ENCODE measurements at regions not wholly inside any gene's neighbourhood (a gene's known extent, or its start where the extent isn't known, plus 50 kb on each side); places are given as distances from the start of the nearest gene placed in this dataset.

DNA sequence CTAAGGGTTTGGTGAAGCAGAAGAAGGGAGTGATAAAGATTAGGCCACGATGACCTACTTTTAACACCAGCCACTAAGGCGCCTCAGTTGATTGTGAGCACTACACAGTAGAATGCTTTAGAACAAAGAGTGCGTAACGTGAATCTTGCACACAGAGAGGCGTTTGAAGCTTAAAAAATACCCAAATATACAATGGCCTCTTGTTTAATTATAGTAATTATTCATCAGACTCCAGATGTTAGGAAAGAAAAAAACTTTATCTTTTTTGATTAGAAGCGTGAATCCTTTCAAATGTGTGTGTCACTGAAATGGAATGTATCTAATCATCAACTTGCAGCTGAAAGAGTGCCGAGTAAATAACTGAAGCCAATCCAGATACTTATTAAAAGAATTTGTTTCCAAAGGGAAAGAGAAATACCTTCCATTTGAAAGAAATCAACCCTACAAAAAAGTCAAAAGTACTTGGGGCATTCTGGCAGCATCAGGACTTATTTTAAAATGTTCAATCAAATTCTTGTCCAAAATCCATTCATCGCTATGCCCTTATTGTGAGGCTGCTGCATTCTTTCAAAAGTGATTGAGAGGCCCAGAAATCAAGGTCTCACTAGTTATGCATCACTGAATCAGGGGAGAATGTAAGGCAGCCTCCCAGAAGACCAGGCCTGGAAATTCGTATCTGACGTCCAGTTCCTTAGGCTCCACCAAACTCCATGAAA is 337.5 kb downstream of the ZNF608 start:
- no peak for TF ChIP-seq JUND (IDR thresholded peaks at IDR 0.05; ENCODE audit: low read depth)
- in situ Hi-C loops (cut with HindIII; ENCODE audit: low pct_unique_long_range_greater_than_20kb, low sequenced_read_pairs), result no loop called here
- DNase-seq (ENCODE audit: low read depth in 1 of 2, low spot score in 1 of 2), result no peak

DNA sequence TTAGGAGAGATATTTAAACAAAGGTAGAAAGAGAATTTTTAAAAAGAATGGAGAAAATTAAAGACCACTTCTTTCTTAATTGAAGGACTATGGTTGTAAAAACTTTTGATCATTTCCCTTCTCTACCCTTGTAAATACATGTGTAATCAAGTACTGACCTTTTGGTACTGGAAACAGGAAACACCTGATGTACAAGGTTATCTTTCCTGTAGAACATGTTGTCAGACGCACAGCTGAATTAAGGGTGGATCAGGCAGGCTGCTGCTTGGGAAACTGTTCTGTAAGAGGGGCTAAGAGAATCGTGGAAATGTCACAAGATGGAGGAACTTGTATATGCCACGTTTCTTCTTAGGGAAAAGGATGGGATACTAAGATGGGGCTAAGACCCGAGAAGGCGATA is 341.6 kb downstream of the ZNF608 start:
- in situ Hi-C loops (cut with HindIII; ENCODE audit: low pct_unique_long_range_greater_than_20kb, low sequenced_read_pairs), result no loop called here
- no peak for TF ChIP-seq JUND (IDR thresholded peaks at IDR 0.05; ENCODE audit: low read depth)
- DNase-seq (ENCODE audit: low read depth in 1 of 2, low spot score in 1 of 2), result no peak

DNA sequence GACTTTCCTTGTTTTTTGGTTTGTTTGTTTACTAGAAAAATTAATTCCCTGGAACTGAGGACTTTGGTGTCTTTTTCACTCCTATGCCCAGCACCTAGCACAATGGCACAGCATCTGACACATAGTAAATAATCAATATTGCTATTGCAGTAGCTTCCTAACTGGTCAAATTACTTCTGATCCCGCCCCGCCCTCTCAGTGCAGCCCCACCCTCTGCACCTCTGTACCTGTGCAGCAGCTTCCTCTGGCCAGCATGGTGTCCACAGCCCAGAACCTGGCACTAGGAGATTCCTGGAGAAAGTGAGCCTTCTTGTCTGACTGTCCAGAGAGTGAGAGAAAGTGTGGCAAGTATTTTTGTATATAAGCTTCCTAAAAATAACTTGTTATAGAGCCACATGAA is 343.2 kb downstream of the ZNF608 start:
- in situ Hi-C loops (cut with HindIII; ENCODE audit: low pct_unique_long_range_greater_than_20kb, low sequenced_read_pairs), result no loop called here
- no peak for TF ChIP-seq JUND (IDR thresholded peaks at IDR 0.05; ENCODE audit: low read depth)
- peak in 1 of 2 experiments; percentile 4 for DNase-seq (ENCODE audit: low read depth in 1 of 2, low spot score in 1 of 2)

DNA sequence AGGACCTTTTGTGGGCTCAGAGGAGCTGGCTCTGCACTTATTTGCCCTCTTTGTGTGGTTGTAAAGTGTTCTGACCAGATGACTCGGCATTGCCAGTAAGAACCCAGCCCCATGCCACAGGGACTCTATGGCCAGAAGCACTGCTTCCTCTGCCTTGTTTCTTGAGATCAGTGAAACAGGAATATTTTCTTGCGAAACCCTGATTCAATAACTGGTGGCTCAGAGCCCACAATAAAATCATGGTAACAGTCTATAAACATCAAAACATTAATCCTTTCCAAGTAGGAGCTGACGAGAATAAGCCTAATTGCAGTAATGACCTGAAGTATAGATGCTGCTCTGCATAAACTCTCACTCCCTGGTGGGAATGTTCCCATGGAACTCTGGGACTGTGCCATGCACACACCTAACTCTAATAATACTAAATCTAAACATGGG is 344.3 kb downstream of the ZNF608 start:
- in situ Hi-C loops (cut with HindIII; ENCODE audit: low pct_unique_long_range_greater_than_20kb, low sequenced_read_pairs), result no loop called here
- DNase-seq (ENCODE audit: low read depth in 1 of 2, low spot score in 1 of 2), result peak in 1 of 2 experiments; percentile 6
- no peak for TF ChIP-seq JUND (IDR thresholded peaks at IDR 0.05; ENCODE audit: low read depth)

DNA sequence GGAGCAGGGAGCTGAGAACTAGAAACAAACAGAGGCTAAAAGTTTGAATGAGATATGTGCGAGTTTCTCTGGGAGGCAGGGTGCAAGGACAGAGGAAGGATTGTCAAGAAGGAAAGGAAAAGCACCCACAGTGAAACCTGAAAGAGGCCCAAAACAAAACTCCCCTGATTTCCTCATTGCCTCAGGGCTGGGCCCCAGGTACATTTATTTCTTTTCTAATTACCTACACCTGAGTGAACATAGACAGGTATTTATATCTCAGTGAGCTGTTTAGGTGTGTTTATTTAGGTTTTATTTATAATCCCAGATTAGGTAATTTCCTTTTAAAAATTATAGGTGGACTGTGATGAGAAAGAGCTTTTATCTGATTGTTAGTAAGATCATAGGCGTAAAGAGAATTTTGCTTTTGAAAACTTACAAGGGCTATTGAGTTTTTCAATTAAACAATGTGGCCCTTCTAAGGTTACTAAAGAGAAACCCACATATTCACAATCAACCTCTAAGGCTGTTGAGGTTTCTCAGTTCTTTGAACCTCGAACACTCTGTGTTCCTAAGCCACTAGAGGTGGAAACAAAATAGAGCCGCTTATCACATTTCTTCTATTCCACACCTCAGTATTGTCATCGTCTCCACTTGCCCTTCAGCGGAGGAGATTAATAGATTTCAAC is 344.8 kb downstream of the ZNF608 start:
- no peak for DNase-seq (ENCODE audit: low read depth in 1 of 2, low spot score in 1 of 2)
- no peak for TF ChIP-seq JUND (IDR thresholded peaks at IDR 0.05; ENCODE audit: low read depth)
- in situ Hi-C loops (cut with HindIII; ENCODE audit: low pct_unique_long_range_greater_than_20kb, low sequenced_read_pairs), result no loop called here

DNA sequence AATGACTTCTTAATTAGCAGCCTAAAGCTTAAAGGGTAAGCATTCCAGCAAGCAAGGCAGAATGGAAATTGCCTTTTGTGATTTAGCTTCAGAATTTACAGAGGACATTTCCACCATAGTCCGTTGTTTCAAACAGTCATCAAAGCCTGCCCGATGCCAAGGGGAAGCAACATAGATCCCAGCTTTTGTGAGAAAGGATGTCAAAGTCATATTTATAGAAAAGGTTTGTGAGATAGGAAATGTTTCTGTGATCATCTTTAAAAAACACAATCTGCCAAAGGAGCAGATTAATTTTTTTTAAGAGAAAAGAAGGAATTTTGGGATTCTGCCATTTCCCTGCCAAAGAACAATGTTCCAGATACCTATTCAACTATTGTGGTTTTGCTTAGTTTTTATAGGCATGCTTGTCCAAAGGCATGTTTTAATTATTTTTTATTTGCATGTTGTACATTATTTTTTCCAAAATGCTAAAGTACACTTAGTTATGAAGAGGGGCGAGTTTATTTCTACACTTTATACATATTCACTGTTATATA is 346.9 kb downstream of the ZNF608 start:
- no peak for TF ChIP-seq JUND (IDR thresholded peaks at IDR 0.05; ENCODE audit: low read depth)
- no peak for DNase-seq (ENCODE audit: low read depth in 1 of 2, low spot score in 1 of 2)
- in situ Hi-C loops (cut with HindIII; ENCODE audit: low pct_unique_long_range_greater_than_20kb, low sequenced_read_pairs), result no loop called here

DNA sequence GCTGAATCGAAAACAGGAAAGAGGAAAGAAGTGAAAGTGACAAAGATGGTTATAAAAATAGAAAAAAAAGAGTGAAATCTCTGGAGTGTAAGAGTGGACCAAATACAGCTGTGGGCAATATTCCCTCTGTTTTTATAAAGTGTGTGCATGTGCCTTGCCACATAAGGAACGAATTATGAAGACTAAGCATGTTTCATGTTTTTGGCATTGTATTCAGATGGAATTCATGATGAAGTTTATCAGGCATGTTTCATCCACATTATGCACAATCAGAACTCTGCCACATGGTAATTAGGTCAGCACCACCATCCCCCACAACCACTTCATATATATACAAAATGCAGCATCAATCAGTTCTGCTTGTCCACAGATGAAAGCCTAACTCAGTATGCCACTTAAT is 348.0 kb downstream of the ZNF608 start:
- in situ Hi-C loops (cut with HindIII; ENCODE audit: low pct_unique_long_range_greater_than_20kb, low sequenced_read_pairs), result no loop called here
- no peak for TF ChIP-seq JUND (IDR thresholded peaks at IDR 0.05; ENCODE audit: low read depth)
- DNase-seq (ENCODE audit: low read depth in 1 of 2, low spot score in 1 of 2), result no peak

DNA sequence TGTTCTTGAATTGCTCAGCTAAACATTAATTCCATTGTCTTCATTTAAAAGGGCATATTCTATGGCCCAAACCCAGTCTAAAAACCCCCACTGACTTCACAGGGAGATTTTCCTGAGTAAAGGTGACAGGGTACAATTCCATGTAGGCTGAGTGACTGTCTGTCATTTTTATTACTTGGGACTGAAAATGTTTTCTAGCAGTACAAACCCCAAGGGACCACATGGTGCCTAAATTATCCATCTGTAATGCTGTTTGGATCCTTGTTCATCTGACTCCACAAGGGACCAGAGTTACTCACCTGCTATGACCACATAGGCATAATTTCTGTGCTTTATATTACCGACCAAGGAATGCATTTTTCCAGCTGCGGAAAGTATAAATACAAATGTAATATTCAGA is 349.1 kb downstream of the ZNF608 start:
- no peak for DNase-seq (ENCODE audit: low read depth in 1 of 2, low spot score in 1 of 2)
- no peak for TF ChIP-seq JUND (IDR thresholded peaks at IDR 0.05; ENCODE audit: low read depth)
- in situ Hi-C loops (cut with HindIII; ENCODE audit: low pct_unique_long_range_greater_than_20kb, low sequenced_read_pairs), result no loop called here

DNA sequence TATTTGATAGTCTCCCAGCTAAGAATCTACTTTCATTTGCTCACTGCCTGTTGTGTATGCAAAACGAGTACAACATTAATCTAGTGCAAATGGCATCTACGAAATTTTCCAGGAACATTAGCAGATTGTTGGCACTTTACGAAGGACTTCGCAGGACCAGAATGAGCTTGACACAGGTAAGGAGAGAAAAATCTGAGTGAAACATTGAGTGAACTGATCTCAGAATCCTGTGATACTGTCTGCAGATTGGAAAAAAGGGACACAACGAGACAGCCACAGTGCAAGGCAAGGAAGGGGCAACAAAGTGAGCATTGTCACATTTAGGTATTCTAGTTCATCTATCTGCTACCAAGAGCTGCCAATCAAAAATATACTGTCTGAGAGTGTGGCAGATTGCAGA is 350.5 kb downstream of the ZNF608 start:
- no peak for TF ChIP-seq JUND (IDR thresholded peaks at IDR 0.05; ENCODE audit: low read depth)
- in situ Hi-C loops (cut with HindIII; ENCODE audit: low pct_unique_long_range_greater_than_20kb, low sequenced_read_pairs), result no loop called here
- no peak for DNase-seq (ENCODE audit: low read depth in 1 of 2, low spot score in 1 of 2)

DNA sequence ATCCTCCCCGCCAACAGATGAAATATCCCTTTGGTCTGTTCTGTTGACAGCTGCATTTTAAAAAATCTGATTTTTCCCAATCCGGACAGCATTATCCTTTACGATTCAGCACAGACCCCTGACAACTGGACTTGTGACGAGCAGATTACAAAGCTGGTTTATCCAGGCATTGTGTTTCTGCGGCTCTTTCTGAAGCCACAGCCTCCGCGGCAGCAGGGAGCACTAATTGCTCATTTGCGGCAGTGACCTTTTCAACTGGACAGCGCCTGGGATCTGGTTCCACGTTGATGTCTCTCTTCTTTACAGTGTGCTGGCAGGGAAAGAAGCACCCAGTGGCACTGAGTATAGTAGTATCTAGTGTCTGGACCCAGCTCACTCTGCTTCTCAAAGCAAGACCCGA is 351.2 kb downstream of the ZNF608 start:
- peak in 1 of 2 experiments; percentile 6 for DNase-seq (ENCODE audit: low read depth in 1 of 2, low spot score in 1 of 2)
- in situ Hi-C loops (cut with HindIII; ENCODE audit: low pct_unique_long_range_greater_than_20kb, low sequenced_read_pairs), result no loop called here
- TF ChIP-seq JUND (IDR thresholded peaks at IDR 0.05; ENCODE audit: low read depth), result no peak

DNA sequence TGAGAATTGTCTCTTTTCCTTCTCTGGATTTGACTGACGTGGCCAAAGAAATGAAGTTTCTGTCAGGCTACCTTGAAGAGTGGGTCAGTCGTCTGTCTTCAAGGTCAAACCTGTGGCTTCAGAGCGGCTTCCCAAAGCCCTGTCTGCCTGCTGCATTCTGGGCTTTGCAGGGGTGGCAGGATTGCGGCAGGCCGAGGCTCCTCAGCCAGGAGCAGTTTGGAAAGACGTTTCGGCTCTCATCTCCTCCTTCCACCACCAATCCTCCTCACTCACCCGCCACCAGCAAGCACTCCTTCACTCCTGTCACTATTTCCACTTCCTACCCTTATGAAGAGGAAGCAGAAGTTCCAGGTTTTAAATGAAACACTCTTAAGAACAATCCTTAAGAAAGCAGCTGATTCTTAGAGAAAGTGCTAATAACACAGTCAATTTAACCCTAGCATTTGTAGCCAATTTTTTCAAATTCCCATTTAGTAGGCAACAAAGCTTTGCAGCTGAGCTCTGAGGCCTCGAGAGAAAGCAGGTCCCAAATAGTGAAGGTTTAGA is 351.7 kb downstream of the ZNF608 start:
- in situ Hi-C loops (cut with HindIII; ENCODE audit: low pct_unique_long_range_greater_than_20kb, low sequenced_read_pairs), result no loop called here
- no peak for TF ChIP-seq JUND (IDR thresholded peaks at IDR 0.05; ENCODE audit: low read depth)
- no peak for DNase-seq (ENCODE audit: low read depth in 1 of 2, low spot score in 1 of 2)

DNA sequence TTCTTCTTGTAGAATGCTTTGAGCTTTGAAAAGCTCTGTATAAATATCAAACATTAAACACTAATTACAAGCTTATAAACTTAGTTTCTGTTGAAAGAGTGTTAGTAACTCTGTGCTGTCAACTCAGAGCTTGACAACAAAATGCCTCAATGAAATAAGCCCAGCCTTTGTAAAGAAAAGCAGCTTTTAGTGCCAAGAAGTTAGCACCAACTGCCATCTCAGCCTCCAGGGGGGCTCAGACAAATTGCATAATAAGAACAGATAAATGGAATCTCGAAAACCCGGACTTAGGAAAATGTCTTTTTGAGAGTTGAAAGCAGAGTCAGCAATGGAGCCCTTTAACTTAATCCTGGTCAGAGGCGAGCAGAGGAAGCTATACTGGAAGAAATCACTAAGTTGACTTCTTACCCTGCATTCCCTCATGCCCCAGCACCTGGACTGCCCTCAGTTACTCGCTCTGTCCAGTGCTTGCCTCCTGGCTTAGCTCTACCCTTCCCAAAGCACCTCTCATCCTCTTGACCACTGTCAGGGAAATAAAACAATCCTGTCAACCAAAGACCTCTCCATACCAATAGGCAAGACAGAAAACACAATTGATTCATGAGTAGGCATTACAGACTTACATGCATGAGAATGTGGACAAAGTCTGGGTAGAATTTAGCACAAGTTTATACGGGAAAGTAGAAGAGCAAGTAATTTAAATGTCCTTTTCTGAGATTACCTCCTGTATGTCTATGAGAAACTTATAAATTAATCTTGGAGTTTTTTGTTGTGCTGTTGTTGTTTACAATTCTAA is 352.7 kb downstream of the ZNF608 start:
- TF ChIP-seq JUND (IDR thresholded peaks at IDR 0.05; ENCODE audit: low read depth), result no peak
- in situ Hi-C loops (cut with HindIII; ENCODE audit: low pct_unique_long_range_greater_than_20kb, low sequenced_read_pairs), result no loop called here
- no peak for DNase-seq (ENCODE audit: low read depth in 1 of 2, low spot score in 1 of 2)

All from T47D (cell line).